NCI-H748 (cell line): ENCODE measurements at regions not wholly inside any gene's neighbourhood (a gene's known extent, or its start where the extent isn't known, plus 50 kb on each side); places are given as distances from the start of the nearest gene placed in this dataset.

Experiments
- DNase-seq: peaks from one replicate; lab custom pipeline; 2025; ENCODE audit not compliant: unreplicated experiment; lab: John Stamatoyannopoulos, UW

GRCh38 chr18:47490882-47491281 lies 239.4 kb upstream of the SKOR2 start:
- no peak for DNase-seq

DNA sequence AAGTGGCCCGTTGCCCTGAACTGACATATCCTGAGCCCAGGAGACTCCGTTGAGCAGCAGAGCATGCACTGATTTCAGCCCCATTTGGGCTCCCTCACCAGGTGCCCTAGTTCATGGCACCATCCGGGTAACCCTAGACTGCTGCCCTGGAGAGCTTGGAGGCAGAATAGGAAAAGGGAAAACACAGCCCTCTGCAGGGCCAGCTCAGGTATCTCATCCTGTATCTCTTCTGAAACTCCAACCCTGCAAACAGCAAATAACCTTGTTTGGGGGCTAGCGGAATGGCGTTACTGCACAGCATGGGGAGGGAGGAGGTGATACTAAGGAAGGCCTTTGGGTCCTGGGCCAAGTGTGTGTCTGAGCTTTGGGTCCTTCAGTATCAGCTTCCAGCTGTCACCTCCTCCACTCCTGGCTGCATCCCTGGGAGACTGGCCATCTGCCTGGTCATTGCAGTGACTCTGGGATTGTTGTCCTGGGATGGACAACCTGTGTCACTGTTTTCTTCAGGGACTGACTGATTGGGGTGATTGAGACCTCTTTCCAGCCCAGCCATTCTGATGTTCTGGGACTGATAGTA lies 233.8 kb upstream of the SKOR2 start:
- DNase-seq: no peak

- no peak for DNase-seq
Observed at GRCh38 chr18:47484068-47484467, 232.6 kb upstream of the SKOR2 start.

DNA sequence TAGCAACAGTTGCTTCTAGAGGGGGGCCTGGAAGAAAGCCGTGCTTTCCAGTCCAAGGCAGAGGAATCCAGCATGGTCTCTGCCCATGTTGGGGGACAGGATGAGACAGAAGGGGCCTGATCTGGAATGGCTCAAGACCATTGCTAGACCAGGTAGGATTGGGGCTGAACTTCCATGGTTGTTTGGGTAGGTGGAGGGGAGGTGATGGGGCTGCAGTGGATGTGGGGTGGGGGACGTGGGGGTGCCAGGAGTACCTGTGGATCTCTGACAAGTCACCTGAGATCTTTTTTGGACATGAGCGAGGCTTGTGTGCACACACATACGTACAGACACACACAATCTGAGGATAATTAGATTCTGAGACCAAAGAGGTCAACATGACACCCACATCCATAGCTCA lies 228.7 kb upstream of the SKOR2 start:
- no peak for DNase-seq

GRCh38 chr18:47471784-47472183 lies 220.3 kb upstream of the SKOR2 start:
- DNase-seq: no peak

DNA sequence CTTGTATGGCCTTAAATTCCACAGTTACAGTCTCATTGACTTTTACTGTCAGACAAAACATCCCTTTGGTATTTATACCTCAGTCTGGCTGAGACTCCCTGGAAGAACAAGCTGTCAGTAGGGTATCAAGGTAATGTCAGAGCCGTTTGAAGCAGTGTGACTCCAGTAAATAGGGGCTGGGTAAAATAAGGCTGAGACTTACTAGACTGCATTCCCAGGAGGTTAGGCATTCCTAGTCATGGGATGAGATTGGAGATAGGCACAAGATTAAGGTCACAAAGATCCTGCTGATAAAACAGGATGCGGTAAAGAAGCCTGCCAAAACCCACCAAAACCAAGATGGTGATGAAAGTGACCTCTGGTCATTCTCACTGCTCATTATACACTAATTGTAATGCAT lies 219.5 kb upstream of the SKOR2 start:
- DNase-seq: no peak

- DNase-seq: no peak
Observed at GRCh38 chr18:47469576-47469975, 218.1 kb upstream of the SKOR2 start.

- no peak for DNase-seq
Observed at GRCh38 chr18:47461977-47462376, 210.5 kb upstream of the SKOR2 start.

GRCh38 chr18:47461406-47461948 lies 210.0 kb upstream of the SKOR2 start:
- DNase-seq: no peak

DNA sequence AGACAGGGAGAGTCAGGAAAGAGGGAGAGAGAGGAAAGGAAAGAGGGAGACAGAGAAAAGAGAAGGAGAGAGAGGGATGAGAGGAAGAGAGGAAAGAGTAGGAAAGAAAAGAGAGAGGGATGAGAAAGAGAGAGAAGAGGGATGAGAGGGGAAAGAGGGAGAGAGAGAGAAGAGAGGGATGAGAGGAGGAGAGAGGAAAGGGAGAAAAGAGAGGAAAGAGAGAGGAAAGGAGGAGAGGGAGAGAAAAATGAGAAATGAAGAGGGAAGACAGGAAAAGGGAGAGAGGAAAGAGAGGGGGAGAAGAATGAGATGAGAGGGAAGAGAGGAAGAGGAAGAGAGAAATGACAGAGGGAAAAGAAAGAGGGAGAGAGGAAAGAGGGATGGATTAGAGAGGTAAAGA lies 207.0 kb upstream of the SKOR2 start:
- DNase-seq: no peak

DNA sequence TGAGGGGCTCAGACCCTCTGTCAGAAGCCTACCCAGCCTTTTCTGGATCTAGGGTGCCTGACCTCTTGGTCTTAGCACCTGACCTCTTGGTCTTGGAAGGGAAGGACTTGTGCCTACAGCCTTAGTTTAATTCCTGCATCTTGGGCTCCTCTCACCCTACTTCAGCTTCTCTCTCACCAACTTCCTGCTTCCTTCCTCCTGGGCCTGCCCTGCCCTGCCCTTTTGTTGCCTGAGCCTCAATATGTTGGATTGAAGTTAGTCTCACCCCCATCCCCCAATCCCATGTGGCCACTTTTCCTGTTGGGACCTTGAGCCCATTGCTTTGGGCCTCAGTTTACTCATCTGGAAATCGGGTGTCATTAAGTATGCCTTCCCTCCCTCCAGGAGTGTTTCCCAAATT lies 206.2 kb upstream of the SKOR2 start:
- DNase-seq: no peak

GRCh38 chr18:47453038-47453437 lies 201.6 kb upstream of the SKOR2 start:
- DNase-seq: no peak

GRCh38 chr18:47448956-47449355 lies 197.5 kb upstream of the SKOR2 start:
- DNase-seq: no peak

DNA sequence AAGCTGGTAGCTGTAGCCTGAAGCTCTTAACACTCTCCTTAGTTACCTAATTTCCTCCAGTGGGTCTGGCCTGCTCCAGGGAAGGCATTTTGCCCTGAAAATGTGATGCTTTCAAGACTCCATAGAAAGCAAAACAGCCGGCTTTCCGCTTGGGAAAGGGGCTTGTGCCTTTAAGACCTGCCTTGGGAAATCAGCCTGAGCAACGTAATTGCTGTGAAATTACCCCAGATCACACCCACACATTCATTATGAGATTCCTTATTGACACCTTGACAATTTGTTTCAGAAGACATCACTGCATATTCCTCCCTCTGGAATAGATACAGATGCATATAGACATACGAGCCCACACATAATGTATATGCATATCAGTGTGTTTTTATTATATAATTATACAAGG lies 190.5 kb upstream of the SKOR2 start:
- DNase-seq: no peak

GRCh38 chr18:47438001-47438400 lies 186.5 kb upstream of the SKOR2 start:
- DNase-seq: no peak

- no peak for DNase-seq
Observed at GRCh38 chr18:47436871-47437270, 185.4 kb upstream of the SKOR2 start.

DNA sequence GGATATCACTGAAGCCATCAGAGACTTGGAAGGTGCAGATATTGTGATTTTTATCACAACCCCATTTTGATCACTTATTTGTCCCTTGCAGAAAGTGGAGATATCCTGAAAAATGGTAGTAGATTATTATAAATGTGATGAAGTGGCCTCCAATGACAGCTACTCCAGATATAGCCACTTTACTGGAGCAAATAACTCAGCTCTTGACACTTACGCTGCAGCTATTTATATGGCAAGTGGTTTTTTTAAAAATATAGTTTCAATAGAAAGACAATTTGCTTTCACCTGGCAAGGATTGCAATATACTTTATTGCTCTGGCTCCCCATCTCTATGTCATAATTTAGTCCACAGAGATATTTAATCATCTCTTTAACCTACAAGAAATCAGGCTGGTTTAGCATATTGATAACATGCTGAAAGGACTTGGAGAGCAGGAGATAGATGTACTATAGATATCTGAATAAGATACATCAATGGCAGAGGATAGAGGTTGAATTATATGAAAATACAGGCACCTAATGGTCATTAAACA lies 182.8 kb upstream of the SKOR2 start:
- no peak for DNase-seq

GRCh38 chr18:47427923-47428637 lies 176.6 kb upstream of the SKOR2 start:
- DNase-seq: no peak

- no peak for DNase-seq
Observed at GRCh38 chr18:47427072-47427471, 175.6 kb upstream of the SKOR2 start.

- DNase-seq: no peak
Observed at GRCh38 chr18:47425365-47425764, 173.9 kb upstream of the SKOR2 start.

DNA sequence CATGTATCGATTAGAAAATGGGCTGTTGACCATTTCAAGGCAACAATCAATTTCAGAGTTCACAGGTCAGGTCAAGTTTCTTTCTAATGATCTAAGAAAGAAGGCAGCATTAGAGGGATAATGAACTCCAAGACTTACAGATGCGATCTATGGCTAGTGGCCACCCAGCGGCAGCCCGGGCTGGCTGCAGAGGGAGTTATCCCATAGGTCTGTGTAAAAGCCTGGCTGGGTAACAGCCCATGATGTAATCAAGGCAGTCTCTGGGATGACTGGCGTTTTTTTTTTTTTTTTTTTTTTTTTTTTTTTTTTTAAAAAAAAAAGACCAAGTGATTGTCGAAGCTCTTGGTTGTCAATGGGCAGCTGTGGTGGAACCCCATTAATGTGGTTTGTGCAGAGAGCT lies 171.1 kb upstream of the SKOR2 start:
- DNase-seq: no peak

GRCh38 chr18:47420130-47420529 lies 168.7 kb upstream of the SKOR2 start:
- no peak for DNase-seq

- DNase-seq: no peak
Observed at GRCh38 chr18:47418746-47419145, 167.3 kb upstream of the SKOR2 start.
